GM12891 (cell line): ENCODE measurements at regions not wholly inside any gene's neighbourhood (a gene's known extent, or its start where the extent isn't known, plus 50 kb on each side); places are given as distances from the start of the nearest gene placed in this dataset.

ENCODE experiments used
- POLR2A ChIP-seq: IDR thresholded peaks from 2 replicates; pipeline ENCODE4 v1.6.1; 2011; ENCODE audit warnings: low read depth, low read length, control low read depth
- POLR2AphosphoS5 ChIP-seq: IDR thresholded peaks from 2 replicates; pipeline ENCODE4 v1.6.1; 2011; ENCODE audit warnings: low read depth, low read length, control low read depth
- SPI1 ChIP-seq: IDR thresholded peaks from 2 replicates; pipeline ENCODE4 v1.6.1; 2011; ENCODE audit warnings: low read depth, low read length, control low read depth
- TAF1 ChIP-seq: IDR thresholded peaks from 2 replicates; pipeline ENCODE4 v1.6.1; 2011; ENCODE audit warnings: low read depth, low read length, control low read depth

DNA sequence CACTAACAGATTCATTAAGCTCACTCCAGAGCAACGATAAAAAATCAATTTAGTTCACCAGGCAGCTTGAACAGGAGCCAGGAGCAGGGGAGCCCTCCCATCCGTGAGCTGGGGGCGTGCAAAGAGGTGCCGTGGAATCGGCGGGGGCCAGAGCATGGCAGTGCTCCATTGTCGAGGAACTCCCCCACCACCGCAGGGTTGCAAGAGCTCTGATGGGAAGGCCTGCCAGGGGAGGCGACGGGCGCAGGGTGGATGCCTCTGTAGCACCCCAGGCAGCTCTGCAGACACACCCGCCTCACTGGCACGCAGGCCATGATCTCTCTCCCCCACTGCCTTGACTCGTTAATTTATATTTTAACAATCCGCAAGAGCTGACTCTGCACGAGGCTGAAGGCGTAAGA is 433.2 kb downstream of the MIAT start:
- TF ChIP-seq POLR2AphosphoS5, result no peak
- no peak for TF ChIP-seq POLR2A
- no peak for TF ChIP-seq TAF1
- TF ChIP-seq SPI1, result no peak
